ENCODE measurements at regions not wholly inside any gene's neighbourhood (a gene's known extent, or its start where the extent isn't known, plus 50 kb on each side); places are given as distances from the start of the nearest gene placed in this dataset.

DNA sequence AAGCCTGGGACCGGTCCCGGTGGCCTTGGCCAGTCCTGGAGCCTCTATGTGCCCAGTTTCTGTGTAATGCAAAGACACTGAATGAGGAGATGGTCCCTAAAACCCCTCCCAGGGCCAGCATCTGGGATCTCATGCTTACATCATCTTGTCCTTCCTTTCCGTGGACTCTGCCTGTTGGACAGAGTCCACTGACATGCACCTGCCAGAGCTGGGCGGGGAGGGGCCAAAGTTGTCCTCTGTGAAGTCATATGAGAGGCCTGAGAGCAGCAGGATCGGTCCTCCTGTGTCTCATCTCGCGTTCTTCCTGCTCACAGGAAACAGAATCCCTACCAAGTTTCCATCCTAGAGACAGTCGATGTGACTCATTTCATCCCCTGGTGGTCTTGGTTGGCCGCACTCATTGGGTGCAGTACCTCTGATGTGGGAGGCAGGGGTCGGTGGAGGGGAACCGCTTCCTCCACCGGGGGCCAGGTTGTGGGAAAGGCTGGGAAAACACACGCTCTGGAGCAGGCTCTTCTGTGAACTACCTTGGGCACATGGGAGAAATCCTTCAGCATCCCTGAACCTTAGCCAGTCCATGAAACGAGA lies 389.6 kb upstream of the PODXL start:
- DNase-seq (ENCODE audit: low spot score) = no peak
- Histone ChIP-seq H3K4me3 (no peak overlapping the region), H3K27ac (no peak overlapping the region)
- TF ChIP-seq, protein P1, sequence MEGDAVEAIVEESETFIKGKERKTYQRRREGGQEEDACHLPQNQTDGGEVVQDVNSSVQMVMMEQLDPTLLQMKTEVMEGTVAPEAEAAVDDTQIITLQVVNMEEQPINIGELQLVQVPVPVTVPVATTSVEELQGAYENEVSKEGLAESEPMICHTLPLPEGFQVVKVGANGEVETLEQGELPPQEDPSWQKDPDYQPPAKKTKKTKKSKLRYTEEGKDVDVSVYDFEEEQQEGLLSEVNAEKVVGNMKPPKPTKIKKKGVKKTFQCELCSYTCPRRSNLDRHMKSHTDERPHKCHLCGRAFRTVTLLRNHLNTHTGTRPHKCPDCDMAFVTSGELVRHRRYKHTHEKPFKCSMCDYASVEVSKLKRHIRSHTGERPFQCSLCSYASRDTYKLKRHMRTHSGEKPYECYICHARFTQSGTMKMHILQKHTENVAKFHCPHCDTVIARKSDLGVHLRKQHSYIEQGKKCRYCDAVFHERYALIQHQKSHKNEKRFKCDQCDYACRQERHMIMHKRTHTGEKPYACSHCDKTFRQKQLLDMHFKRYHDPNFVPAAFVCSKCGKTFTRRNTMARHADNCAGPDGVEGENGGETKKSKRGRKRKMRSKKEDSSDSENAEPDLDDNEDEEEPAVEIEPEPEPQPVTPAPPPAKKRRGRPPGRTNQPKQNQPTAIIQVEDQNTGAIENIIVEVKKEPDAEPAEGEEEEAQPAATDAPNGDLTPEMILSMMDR (IDR thresholded peaks at IDR 0.05) = no peak

DNA sequence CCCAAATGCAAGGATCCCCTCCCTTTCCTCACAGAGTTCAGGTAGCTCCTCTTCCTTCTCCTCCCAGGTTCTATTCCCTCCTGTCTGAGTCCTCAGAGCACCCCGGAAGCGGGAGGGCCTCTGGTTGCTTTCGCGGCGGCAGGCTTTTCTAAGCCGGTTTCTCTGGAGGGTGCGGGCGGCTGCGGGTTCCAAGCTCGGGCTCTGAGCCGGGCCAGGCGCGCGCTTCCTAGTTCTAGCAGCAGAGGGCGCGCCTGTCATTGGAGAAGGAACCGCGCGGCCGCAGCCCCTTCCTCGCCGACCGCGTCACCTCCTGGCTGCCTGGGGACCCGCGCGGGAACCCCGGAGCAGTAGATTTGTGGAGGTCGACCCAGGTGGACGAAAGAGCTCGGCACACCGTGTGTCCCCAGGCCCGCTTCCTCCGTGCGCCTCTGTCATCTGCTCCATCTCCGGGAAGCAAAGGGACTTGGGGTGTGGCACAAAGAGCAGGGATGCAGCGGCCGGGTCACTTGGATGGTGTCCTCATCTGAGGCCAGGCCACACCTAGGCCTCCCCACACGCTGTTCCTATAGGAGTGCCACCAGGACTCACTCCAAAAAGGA lies 389.0 kb upstream of the PODXL start:
- no peak overlapping the region for H3K27ac ChIP-seq
- H3K4me3 ChIP-seq = peak overlapping the region; percentile 61
- DNase-seq (ENCODE audit: low spot score) = no peak
- TF ChIP-seq, protein P1 (IDR thresholded peaks at IDR 0.05) = peak; percentile 79

DNA sequence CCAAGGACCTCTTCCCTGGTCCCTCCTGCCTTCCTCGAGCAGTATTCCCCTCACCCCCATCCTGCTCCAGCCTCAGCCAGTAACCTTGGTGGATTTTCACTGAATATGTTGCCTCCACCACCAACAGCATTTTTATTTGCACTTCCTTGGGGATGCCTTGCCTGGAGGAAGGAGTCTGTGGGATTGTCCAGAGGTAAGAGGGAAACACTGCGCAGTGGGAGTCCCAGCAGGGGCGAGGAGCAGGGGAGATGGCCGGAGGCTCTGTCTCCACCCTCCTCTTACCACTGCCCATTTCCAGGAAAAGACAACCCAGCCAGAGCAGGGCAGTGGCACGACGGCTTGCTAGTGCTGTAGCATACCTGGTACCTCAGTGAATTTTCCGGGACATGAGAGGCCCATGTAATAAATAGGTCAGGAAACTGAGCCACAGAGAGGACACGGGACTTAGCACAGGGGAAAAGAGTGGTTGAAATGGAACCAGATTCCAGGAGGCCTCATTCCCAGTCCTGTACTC lies 388.2 kb upstream of the PODXL start:
- no peak for DNase-seq (ENCODE audit: low spot score)
- TF ChIP-seq, protein P1 (IDR thresholded peaks at IDR 0.05) = no peak

GRCh38 chr7:131943646-131944045 lies 387.2 kb upstream of the PODXL start:
- DNase-seq (ENCODE audit: low spot score) = no peak
- Histone ChIP-seq H3K27ac (no peak overlapping the region), H3K4me3 (no peak overlapping the region)
- TF ChIP-seq, protein P1 (IDR thresholded peaks at IDR 0.05) = no peak

More for the DNA sequence above, 388.2 kb upstream of the PODXL start:
- Histone ChIP-seq H3K27ac (no peak overlapping the region), H3K4me3 (no peak overlapping the region)

GRCh38 chr7:131943211-131943610 lies 386.8 kb upstream of the PODXL start:
- no peak overlapping the region for H3K4me3 ChIP-seq
- H3K27ac ChIP-seq = no peak overlapping the region
- DNase-seq (ENCODE audit: low spot score) = no peak
- TF ChIP-seq, protein P1 (IDR thresholded peaks at IDR 0.05) = no peak

DNA sequence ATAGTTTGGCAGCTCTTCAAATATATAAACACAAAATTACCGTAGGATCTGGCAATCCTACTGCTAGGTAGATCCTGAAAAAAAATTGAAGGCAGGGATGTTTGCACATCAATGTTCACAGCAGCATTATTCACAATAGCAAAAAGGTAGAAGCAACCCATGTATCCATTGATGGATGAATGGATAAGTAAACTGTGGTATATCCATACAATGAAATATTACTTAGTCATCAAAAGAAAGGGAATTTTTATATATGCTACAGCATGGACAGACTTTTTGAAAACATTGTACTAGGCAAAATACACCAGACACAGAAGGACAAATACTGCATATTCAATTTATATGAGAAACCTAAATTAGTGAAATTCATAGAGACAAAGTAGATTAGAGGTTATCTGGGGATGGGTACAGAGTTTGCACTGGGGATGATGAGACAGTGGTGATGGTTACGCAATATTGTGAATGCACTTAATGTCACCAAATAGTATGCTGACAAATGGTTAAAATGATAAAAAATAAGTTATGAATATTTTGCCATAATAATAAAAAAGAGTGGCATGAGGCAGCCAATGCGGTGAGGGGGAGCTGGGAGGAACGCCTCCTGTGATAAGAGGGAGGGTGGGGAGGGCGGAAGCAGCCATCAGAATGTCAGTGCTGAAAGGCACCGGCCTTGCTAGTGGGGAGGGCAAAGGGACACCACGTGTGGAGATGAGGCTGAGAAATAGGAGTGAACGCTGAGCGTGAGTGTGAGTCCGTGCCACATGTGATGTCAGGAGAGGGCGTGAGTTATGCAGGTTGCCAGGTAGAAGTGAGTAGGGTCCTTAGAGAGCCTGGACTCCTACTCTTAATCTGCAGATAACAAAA lies 386.1 kb upstream of the PODXL start:
- no peak for DNase-seq (ENCODE audit: low spot score)
- TF ChIP-seq, protein P1 (IDR thresholded peaks at IDR 0.05) = no peak
- Histone ChIP-seq H3K4me3 (no peak overlapping the region), H3K27ac (no peak overlapping the region)

Measured in coronary artery (tissue), 2 donors.